HL-60 (cell line): ENCODE measurements at regions not wholly inside any gene's neighbourhood (a gene's known extent, or its start where the extent isn't known, plus 50 kb on each side); places are given as distances from the start of the nearest gene placed in this dataset.

Experiments
- DNase-seq, 2 experiments: peaks; one replicate each; pipeline ENCODE4 v3.0.0-alpha.2; 2010 to 2020; ENCODE audit warnings: low read depth in 1 of 2, low spot score in 1 of 2
- H3K27ac ChIP-seq: fragments of 250-450 bp; sonication (Bioruptor Pico); replicated peaks from 2 replicates; pipeline ENCODE4 v1.5.1; 2020; ENCODE audit warnings: mild to moderate bottlenecking, moderate library complexity
- H3K27me3 ChIP-seq: fragments of 250-450 bp; sonication (Bioruptor Pico); 2 replicates; pipeline ENCODE4 v1.5.1; 2021; ENCODE audit warnings: mild to moderate bottlenecking, moderate library complexity; ENCODE audit not compliant: insufficient read depth, poor library complexity, severe bottlenecking
- H3K4me3 ChIP-seq: replicated peaks from 2 replicates; pipeline ENCODE4 v1.5.1; 2011; ENCODE audit warnings: mild to moderate bottlenecking, control low read depth, low read length; ENCODE audit not compliant: insufficient read depth
- CTCF ChIP-seq: IDR thresholded peaks from one replicate; pipeline ENCODE4 v1.5.1; 2011; ENCODE audit warnings: low read length, control low read depth, inconsistent platforms; ENCODE audit not compliant: insufficient read depth
- GABPA ChIP-seq: IDR thresholded peaks from 2 replicates; pipeline ENCODE4 v1.6.1; 2012; ENCODE audit warnings: low read depth
- POLR2AphosphoS5 ChIP-seq: IDR thresholded peaks from 2 replicates; pipeline ENCODE4 v1.6.1; 2012; ENCODE audit warnings: low read depth
- REST ChIP-seq: IDR thresholded peaks from 2 replicates; pipeline ENCODE4 v1.6.1; 2012; ENCODE audit warnings: low read depth; ENCODE audit not compliant: insufficient replicate concordance
- SPI1 ChIP-seq: IDR thresholded peaks from 2 replicates; pipeline ENCODE4 v1.6.1; 2012; ENCODE audit warnings: low read depth, mild to moderate bottlenecking, borderline replicate concordance

DNA sequence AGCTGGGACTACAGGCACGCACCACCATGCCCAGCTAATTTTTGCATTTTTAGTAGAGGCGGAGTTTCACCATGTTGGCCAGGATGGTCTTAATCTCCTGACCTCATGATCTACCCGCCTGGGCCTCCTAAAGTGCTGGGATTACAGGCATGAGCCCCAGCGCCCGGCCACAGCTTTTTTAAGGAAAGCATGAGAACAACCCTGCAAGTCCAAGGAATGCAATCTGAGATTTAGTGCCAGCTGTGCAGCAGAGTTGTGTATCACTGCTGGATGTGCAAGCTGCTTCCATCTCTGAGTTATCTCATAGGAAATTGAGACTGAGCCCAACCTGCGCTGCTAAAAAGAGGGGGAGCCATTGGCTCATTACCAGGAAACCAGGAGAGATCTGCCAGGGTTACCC lies 399.9 kb upstream of the CYRIA start:
- no peak for DNase-seq
- H3K4me3 ChIP-seq, result no peak overlapping the region
- no peaks in the 10 kb centered on the region for H3K27me3 ChIP-seq
- TF ChIP-seq GABPA (no peak), SPI1 (no peak), CTCF (no peak), REST (no peak), POLR2AphosphoS5 (no peak)
- H3K27ac ChIP-seq, result no peak overlapping the region

GRCh38 chr2:17061028-17061427 lies 395.4 kb upstream of the CYRIA start:
- TF ChIP-seq REST (no peak), POLR2AphosphoS5 (no peak), SPI1 (no peak), GABPA (no peak), CTCF (no peak)
- Histone ChIP-seq H3K27ac (no peak overlapping the region), H3K4me3 (no peak overlapping the region), H3K27me3 (no peaks in the 10 kb centered on the region)
- DNase-seq, result no peak

GRCh38 chr2:17059458-17059857 lies 393.8 kb upstream of the CYRIA start:
- Histone ChIP-seq H3K27ac (no peak overlapping the region), H3K27me3 (no peaks in the 10 kb centered on the region), H3K4me3 (no peak overlapping the region)
- DNase-seq, result no peak
- TF ChIP-seq CTCF, result no peak

DNA sequence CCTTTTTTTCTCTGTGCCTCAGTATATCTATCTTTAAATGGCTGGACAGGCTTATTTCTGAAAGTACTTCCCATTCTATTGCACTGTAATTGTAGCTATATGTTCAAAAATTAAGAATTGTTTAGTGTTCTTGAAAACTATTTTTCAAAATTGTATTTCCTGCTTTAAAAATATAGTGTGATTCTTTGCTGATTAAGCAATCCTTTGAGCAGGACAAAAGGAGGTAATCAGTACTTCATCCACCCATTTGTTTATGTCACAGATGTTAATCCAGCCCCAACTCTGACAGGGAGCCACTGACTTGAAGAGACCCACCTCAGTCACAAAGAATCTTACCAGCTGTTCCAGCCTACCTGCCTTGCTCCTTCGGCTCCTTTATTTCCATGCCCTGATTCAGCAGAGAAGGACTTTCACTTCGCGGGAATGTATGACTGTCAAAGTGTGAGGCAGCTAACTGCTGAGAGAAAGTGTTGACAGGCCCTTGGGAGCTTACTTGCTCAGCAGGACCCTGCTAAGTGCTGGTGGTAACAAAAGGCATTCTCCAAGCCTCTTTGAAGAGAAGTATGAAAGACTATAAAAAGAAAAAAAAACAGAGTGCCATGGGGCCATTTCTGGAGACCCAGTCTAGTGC lies 393.3 kb upstream of the CYRIA start:
- Histone ChIP-seq H3K4me3 (no peak overlapping the region), H3K27ac (no peak overlapping the region), H3K27me3 (no peaks in the 10 kb centered on the region)
- no peak for DNase-seq
- TF ChIP-seq POLR2AphosphoS5 (no peak), REST (no peak)
